GM12874 (cell line): ENCODE measurements at regions not wholly inside any gene's neighbourhood (a gene's known extent, or its start where the extent isn't known, plus 50 kb on each side); places are given as distances from the start of the nearest gene placed in this dataset.

Source experiments
- CTCF ChIP-seq: IDR thresholded peaks from 2 replicates; pipeline ENCODE4 v1.5.1; 2011; ENCODE audit warnings: low read depth, mild to moderate bottlenecking, control low read depth, low read length, moderate library complexity; ENCODE audit not compliant: insufficient read depth

GRCh38 chr4:81528200-81528599 is 56.5 kb upstream of the RASGEF1B start:
- no peak for TF ChIP-seq CTCF

- no peak for TF ChIP-seq CTCF
Observed at GRCh38 chr4:81527709-81528108, 56.0 kb upstream of the RASGEF1B start.

GRCh38 chr4:81527115-81527514 is 55.4 kb upstream of the RASGEF1B start:
- no peak for TF ChIP-seq CTCF

DNA sequence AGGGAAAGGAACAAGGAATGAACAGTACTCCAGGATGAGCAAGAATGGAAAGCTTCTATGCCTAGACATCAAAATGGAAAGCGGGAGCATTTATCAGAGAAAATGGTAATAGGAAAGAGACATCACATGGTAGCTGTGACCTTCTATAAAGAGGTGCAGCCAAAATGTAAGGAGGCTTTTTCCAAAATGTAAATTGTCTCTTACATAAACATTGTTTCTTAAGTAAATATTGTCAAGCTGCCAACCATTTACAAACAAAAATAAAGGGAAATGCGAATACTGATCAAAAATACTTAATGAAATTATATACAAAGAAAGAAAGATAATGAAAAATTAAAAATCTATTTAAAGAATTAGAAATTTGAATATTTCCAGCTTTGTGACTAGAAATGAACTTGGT is 55.0 kb upstream of the RASGEF1B start:
- no peak for TF ChIP-seq CTCF

GRCh38 chr4:81523672-81524327 is 52.1 kb upstream of the RASGEF1B start:
- TF ChIP-seq CTCF, result no peak

- TF ChIP-seq CTCF, result no peak
Observed at GRCh38 chr4:81522711-81523110, 51.0 kb upstream of the RASGEF1B start.

GRCh38 chr4:81521708-81522107 is 50.0 kb upstream of the RASGEF1B start:
- no peak for TF ChIP-seq CTCF
